ENCODE measurements at regions not wholly inside any gene's neighbourhood (a gene's known extent, or its start where the extent isn't known, plus 50 kb on each side); places are given as distances from the start of the nearest gene placed in this dataset.

- no peak for DNase-seq (ENCODE audit: low read depth)
Observed at GRCh38 chr3:73796382-73796781, 171.6 kb upstream of the PDZRN3 start.

DNA sequence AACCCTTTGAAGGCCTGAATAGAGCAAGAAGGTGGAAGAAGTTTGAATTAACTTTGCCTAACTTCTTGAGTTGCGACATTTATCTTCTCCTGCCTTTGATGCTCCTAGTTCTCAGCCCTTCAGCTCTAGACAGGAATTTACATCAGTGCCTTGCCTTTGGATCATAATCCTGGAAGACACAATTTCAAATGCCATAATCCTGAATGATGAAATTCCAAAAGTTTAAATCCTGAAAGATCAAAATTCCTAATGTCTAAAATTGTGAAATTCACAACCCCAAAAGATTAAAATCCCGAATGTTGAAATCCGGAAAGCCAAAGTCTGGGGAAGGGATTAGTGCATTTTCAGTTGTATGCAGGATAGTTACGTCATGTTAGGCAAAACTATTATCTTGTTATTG is 166.6 kb upstream of the PDZRN3 start:
- DNase-seq (ENCODE audit: low read depth) = no peak

GRCh38 chr3:73789825-73790444 is 165.2 kb upstream of the PDZRN3 start:
- no peak for DNase-seq (ENCODE audit: low read depth)

DNA sequence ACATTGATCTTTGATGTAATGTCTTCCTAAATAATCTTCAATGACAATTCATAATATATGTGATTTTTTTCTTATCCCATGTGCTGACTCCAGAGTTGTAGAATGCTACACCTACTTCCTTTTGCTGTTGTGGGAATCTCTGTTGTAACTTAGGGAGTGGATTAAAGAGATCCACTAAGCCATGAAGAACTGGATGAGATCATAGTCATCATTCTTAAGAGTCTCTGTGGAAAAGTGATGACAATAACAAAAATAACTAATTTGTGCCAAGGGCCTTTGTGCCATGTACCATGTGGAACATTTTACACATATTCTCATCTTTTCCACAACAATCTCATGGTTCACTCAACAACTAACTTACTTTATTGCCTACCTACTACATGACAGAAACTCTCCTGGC is 162.9 kb upstream of the PDZRN3 start:
- DNase-seq (ENCODE audit: low read depth) = no peak

- no peak for DNase-seq (ENCODE audit: low read depth)
Observed at GRCh38 chr3:73786998-73787397, 162.3 kb upstream of the PDZRN3 start.

DNA sequence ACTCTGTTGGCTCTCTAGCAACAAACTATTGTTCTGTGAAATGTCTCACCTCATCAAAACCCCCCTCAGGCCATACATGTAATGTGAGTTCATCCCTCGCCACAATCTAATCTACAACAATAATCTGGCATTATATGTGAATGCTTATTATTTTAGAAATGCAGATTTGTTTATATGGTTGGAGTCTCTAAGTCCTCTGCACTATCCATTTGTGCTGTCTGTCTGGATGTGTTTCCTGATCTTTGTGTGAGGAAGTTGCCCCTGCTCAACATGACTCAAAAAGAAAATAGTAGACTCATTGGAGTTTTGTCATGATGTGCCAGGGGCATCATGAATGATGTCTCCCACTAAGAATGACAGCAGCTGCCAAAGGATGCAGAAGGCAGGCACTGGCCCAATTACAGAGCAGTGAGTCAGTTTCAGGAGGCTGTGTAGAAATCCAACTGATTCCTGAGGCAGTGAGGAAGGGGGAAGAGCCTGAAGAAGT is 161.6 kb upstream of the PDZRN3 start:
- peak; percentile 89 for DNase-seq (ENCODE audit: low read depth)

DNA sequence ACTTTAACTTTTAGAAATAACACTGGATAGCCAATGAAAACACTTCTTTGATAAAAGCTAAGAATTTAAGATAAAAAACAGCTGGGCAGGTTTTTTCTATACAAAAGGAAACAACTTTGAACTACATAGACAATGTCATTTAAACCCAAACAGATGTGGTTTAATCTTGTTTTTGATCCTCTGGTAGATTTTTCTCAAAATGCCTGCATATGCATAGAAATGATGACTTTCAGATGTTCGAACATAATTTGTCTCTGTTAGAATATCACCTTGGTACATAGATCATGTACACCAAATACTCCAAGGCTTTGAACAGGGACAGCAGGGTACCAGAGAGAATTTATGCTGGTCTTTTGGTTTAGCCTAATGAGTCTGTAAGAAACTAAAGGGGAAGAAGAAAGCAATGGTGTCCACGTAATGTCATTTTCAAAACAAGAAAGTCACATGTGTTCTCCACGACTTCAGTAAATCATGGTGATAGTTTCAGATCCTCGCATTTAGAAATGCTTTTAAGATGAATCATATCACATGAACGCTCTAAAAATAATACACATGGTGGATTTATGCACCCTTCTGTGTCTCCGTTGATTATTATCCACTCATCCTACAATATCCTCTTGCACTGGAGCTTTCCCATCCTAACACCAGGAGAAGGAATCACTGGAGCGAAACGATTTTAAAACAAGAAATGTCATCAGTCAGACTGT is 160.1 kb upstream of the PDZRN3 start:
- DNase-seq (ENCODE audit: low read depth) = no peak

DNA sequence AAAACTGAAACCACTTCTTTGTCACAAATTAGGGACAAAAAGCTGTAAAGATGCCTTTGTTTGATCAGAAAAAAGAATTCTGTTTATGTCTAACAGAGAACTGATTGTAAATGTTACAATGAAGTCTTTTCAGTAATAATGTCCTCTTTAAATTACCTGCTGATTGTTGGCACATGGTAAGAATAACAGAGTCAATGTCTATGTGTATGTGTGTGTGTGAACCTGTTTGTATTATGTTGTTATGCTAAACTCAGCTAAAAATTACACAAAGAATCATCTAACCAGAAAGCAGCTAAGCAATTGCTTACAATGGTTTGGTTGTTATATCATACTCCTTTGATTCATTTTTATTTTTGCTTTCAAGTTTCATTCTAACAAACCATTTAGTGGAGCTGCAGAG is 159.1 kb upstream of the PDZRN3 start:
- no peak for DNase-seq (ENCODE audit: low read depth)

DNA sequence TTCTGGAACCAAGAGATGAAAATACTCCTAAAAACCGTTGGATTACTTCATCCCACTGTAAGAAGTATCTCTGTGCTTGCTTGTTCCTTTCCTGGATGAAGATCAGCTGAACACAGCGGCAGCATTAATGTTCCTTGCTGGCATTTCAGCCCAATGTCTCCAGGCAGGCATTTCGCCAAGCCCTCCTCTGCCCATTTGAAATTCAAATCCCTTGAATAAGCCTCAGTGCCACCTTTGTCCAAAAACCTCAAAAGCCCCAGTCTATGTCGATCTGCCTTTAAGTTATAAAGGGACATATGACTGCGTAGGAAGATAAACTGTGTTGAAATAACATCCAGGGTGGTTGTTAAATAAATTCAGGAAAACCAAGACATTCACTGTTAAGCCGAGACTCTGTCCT is 156.8 kb upstream of the PDZRN3 start:
- DNase-seq (ENCODE audit: low read depth) = no peak

DNA sequence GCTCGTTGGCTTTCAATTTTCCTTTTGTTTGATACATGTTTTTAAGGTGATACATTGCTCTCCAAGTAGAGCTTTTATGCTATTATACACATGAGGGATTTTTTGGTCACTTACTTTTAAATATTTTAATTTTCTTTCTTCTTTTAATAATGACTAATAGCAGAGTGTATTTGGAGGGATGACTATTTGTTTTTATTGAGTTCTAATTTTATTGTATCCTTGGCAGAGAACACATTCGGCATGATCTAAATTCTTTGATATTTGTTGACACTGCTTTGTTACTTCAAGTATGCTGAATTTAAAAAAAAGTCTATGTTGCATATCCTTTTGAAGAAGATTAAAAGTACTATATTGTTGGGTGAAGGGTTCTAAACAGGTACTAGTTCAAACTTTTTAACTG is 149.9 kb upstream of the PDZRN3 start:
- no peak for DNase-seq (ENCODE audit: low read depth)

DNA sequence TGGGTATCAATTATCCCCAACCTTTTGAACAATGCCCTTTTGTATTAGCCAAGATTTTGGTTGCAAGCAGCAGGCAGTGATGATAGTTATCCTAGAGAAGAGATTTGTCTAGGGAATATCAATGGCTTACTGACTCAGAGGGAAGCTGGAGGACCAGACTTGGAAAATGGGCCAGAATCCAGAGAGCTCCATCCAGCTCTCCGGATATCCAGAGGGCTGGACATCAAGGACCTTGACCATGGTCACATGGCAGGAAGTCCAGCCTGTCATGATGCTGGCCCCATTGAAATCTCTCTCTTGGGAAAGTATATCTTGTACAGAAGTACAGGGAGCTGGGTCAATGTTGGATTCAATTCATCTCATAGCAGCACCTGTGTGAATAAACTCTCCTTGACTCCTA is 148.5 kb upstream of the PDZRN3 start:
- DNase-seq (ENCODE audit: low read depth) = no peak

GRCh38 chr3:73772076-73772886 is 147.5 kb upstream of the PDZRN3 start:
- DNase-seq (ENCODE audit: low read depth) = no peak

DNA sequence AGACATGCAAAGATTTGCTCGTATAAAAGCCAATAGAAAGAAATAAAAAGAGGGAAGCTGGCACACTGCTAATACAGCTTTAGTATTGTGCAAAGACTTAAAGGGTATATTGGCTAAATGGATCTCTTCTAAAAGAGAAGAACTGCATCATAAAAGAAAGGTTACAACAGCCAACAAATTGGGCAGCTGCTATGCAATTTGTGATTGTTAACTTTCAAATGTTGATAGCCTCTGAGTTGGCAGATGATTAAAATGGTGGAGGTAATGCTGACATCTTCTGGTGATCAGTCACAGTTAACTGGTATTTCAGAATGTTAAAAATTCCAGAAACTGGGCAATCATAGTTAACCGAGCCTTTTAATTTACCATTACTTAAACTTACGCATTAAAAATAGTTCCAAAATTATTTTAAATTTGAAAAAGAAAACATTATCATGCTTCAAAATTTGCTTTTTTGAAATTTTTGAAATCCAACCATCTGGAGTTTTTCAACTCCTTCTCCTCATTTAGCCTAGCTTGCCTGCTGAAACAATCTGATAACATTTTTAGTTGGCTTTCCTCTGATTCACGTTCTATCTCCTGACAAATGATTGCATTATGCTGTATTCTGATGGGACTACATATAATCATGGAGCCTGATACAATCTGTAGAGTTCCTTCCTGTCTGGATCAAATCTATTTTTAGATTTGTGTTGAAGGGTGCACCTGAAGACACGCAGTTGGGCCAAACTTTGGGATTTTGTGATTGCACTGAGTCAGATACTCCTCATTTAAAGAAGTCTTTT is 144.0 kb upstream of the PDZRN3 start:
- DNase-seq (ENCODE audit: low read depth) = no peak

GRCh38 chr3:73766599-73767381 is 142.0 kb upstream of the PDZRN3 start:
- peak; percentile 83 for DNase-seq (ENCODE audit: low read depth)

DNA sequence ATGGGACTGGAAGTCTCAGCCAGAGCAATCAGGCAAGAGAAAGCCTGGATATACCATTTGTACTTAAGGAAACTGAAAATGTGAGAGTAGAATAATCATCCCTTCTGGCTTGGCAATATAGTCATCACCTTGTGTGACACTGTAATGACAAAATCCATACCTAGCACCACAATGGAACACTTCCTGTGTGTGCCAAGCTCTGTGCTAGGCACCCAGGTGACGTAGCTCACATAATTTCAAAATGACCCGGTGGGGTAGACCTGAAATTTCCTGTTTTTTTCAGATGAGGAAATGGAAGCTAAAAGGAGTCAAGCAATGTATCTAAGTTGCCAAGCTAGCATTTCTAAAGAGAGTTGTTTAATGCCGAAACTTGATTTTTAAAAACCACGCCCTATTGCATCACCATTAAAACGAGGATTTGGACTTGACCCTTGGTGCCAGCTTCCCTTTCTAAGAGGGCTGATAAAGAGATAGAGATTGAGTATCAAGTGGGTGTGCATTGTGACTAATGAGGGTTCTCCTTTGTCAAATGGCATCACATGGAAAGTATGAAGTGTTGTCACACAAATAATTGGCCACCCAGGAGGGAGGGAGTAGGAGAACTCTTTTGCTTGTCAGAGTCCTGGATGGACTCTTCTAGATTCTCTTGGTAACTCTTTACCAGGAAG is 141.3 kb upstream of the PDZRN3 start:
- DNase-seq (ENCODE audit: low read depth) = no peak

DNA sequence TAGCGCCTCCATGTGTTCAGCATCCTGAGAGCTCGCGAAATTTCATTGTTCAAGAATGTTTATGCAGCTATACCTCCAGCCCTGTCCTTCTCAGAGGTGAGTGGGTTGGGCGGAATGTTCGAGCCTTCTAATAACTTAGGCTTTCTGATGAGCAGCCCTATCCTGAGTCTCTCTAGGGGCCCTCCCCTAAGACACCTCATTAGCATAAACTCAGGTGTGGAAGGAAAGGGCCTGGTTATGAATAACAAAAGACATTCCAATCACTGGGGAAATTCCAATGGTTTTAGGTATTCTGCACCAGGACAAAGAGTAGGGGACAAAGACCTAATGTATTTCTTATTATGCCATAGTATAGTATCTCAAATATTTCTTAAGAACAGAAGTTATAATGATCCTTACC is 138.1 kb upstream of the PDZRN3 start:
- no peak for DNase-seq (ENCODE audit: low read depth)

GRCh38 chr3:73759297-73759711 is 134.6 kb upstream of the PDZRN3 start:
- no peak for DNase-seq (ENCODE audit: low read depth)

DNA sequence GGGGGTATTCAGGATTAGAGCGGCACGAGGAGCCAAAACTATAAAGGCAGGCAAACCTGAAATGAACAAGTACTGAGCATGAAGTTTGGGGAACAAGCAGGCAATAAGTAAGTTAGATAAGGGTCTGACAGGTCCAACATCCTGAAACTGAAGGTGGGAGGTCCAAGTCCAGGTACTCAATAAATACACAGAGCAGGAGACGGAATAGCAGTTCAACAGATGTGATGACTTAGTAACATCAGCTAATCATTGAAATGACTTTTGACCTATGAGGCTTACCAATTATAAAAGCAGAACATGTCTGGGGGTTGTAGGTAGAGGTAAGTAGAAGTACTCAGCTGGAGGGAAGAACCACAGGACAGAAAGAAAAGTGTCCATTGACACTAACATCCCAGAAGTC is 132.8 kb upstream of the PDZRN3 start:
- no peak for DNase-seq (ENCODE audit: low read depth)

DNA sequence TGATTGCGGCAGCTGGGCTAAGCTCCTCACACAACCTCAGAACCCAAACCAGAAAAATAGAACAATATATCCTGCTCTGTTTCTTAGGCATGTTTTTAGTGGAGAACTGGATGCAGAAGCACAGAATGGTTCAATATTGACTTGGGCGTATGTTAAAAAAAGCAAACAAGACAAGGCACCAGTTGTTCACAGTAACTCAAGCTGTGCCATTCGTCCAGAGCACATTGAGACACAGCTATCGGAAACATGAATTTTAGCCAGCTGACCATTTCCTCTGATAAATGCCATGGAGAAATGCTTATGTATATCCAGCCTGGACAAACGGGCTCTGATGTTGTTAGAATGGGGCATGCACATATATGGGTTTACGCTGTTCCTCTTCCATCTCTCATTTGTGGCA is 129.2 kb upstream of the PDZRN3 start:
- no peak for DNase-seq (ENCODE audit: low read depth)

- no peak for DNase-seq (ENCODE audit: low read depth)
Observed at GRCh38 chr3:73752338-73752737, 127.6 kb upstream of the PDZRN3 start.

GRCh38 chr3:73746623-73747022 is 121.9 kb upstream of the PDZRN3 start:
- DNase-seq (ENCODE audit: low read depth) = no peak

Measured in GM04503 (cell line).